Activated B cell treated with CpG ODN at 0.5 μM for 24 hours (primary cell): ENCODE measurements at regions not wholly inside any gene's neighbourhood (a gene's known extent, or its start where the extent isn't known, plus 50 kb on each side); places are given as distances from the start of the nearest gene placed in this dataset.

ENCODE experiments used
- ATAC-seq: fragments of 200-7000 bp; cut with Tn5 transposase; one replicate; pipeline ENCODE4 v1.10.0; 2021; ENCODE audit warnings: low read depth, mild to moderate bottlenecking, moderate library complexity
- CTCF ChIA-PET: fragments of 350-600 bp; sonication (Branson Sonifier 250); formaldehyde crosslinking; loops from one replicate; lab custom pipeline; 2021; ENCODE audit warnings: antibody characterized with exemption; lab: Charles Lee
- POLR2A ChIA-PET: fragments of 350-600 bp; sonication (Branson Sonifier 250); formaldehyde crosslinking; loops from one replicate; lab custom pipeline; 2021; ENCODE audit warnings: antibody characterized with exemption; lab: Charles Lee
- DNase-seq: peaks from one replicate; pipeline ENCODE4 v3.0.0; 2022
- H3K27ac Mint-ChIP-seq: one replicate; pipeline ENCODE4 v1.8.0; 2020; ENCODE audit warnings: mixed read lengths
- H3K27me3 Mint-ChIP-seq: one replicate; pipeline ENCODE4 v1.8.0; 2021; ENCODE audit warnings: mixed read lengths
- H3K36me3 Mint-ChIP-seq: one replicate; pipeline ENCODE4 v1.8.0; 2021; ENCODE audit warnings: low read depth, mixed read lengths
- H3K4me1 Mint-ChIP-seq: one replicate; pipeline ENCODE4 v1.8.0; 2021; ENCODE audit warnings: mixed read lengths
- H3K4me3 Mint-ChIP-seq: one replicate; pipeline ENCODE4 v1.8.0; 2020; ENCODE audit warnings: mild to moderate bottlenecking, mixed read lengths
- H3K9me3 Mint-ChIP-seq: one replicate; pipeline ENCODE4 v1.8.0; 2020; ENCODE audit warnings: mixed read lengths
- CTCF ChIP-seq: fragments of 200-600 bp; IDR thresholded peaks from one replicate; pipeline ENCODE4 v1.8.0; 2022; ENCODE audit warnings: antibody characterized with exemption, mild to moderate bottlenecking
- intact Hi-C: fragments of 100-400 bp; cut with micrococcal nuclease; formaldehyde crosslinking; loops from one replicate; pipeline ENCODE4 v1.15.1; 2024

DNA sequence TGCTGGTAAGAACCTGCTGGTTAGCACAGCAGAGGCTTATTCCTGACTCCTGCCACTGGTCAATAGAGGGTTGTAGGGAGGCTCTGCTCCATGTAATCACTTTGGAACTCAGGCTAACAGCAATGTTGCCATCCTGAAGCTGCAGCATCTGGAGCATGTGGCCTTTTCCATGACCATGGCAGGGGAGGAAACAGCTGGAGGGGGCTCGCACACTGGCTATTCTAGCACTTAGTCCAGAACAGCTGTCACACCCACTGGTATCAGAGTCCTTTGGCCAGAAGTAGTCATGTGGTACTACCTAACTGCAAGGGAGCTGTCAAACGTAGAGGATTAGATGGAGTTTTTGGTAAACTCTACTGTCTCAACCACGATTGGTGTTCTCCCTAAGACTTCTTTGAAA, 450.0 kb downstream of the RPS24 start:
- Mint-ChIP-seq H3K4me1 (no peaks in the 10 kb centered on the region), H3K4me3 (no peak overlapping the region), H3K27me3 (peaks cover 9% of the 10 kb centered on the region), H3K36me3 (no peaks in the 10 kb centered on the region), H3K9me3 (peaks cover under 1% of the 10 kb centered on the region), H3K27ac (no peak overlapping the region)
- TF ChIP-seq CTCF, result no peak
- DNase-seq (no peak), ATAC-seq (no peak)
- ChIA-PET CTCF (no interaction called here), POLR2A (no interaction called here)
- intact Hi-C loops, result no loop called here

DNA sequence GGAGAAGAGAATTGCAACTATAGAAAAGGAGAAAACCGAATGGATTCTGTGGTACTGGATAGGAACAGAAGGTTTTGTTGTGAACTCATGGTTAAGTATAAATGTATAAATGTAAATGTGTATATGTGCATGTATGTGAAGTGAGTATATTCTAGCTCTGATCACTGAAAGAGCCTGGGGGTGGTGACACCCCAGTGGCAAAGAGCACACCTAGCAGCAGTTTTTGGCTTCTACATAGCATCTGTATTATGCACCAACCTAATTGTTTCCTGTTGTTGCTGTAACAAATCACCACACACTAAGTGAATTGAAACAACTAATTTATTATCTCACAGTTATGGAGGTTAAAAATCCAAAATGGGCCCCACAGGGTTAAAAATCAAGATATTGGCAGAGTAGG, 455.4 kb downstream of the RPS24 start:
- Mint-ChIP-seq H3K27ac (no peak overlapping the region), H3K4me3 (no peak overlapping the region), H3K9me3 (peaks cover 26% of the 10 kb centered on the region), H3K36me3 (no peaks in the 10 kb centered on the region), H3K4me1 (no peaks in the 10 kb centered on the region), H3K27me3 (peaks cover 16% of the 10 kb centered on the region)
- POLR2A ChIA-PET, result no interaction called here
- ATAC-seq (no peak), DNase-seq (no peak)
- TF ChIP-seq CTCF, result no peak
- intact Hi-C loops, result no loop called here
- CTCF ChIA-PET, result no interaction called here

DNA sequence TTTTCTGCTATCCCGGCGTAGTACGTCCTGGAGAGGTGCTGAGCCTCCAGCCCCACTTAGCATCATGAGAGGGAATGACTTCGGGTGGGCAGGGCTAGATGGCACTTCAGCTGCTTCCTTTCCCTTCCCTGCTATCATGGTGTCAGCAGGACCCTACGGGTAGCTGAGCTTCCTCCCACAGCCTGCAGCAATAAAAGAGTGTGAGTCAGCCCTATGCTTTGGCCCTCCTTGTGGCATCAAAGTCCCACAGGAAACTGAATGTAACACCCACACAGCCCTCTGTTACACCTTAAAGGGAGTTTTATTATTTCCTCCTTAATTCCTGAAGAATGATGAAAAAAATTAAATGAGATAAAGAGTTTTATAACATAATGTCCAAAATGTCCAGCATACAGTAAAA, 458.1 kb downstream of the RPS24 start:
- CTCF ChIA-PET, result no interaction called here
- TF ChIP-seq CTCF, result no peak
- peaks cover 17% of the 10 kb centered on the region for H3K27me3 Mint-ChIP-seq
- H3K4me1 Mint-ChIP-seq, result no peaks in the 10 kb centered on the region
- DNase-seq (no peak), ATAC-seq (no peak)
- peaks cover 29% of the 10 kb centered on the region for H3K9me3 Mint-ChIP-seq
- H3K36me3 Mint-ChIP-seq, result no peaks in the 10 kb centered on the region
- intact Hi-C loops, result no loop called here
- H3K27ac Mint-ChIP-seq, result no peak overlapping the region
- POLR2A ChIA-PET, result no interaction called here
- no peak overlapping the region for H3K4me3 Mint-ChIP-seq

- no peaks in the 10 kb centered on the region for H3K36me3 Mint-ChIP-seq
- POLR2A ChIA-PET, result no interaction called here
- H3K4me3 Mint-ChIP-seq, result no peak overlapping the region
- no peaks in the 10 kb centered on the region for H3K4me1 Mint-ChIP-seq
- H3K27me3 Mint-ChIP-seq, result peaks cover 17% of the 10 kb centered on the region
- DNase-seq (no peak), ATAC-seq (no peak)
- CTCF ChIA-PET, result no interaction called here
- no peak overlapping the region for H3K27ac Mint-ChIP-seq
- peaks cover 29% of the 10 kb centered on the region for H3K9me3 Mint-ChIP-seq
- no peak for TF ChIP-seq CTCF
- intact Hi-C loops, result no loop called here
Observed at GRCh38 chr10:78492424-78492823, 458.8 kb downstream of the RPS24 start.

- H3K36me3 Mint-ChIP-seq, result no peaks in the 10 kb centered on the region
- no peak for TF ChIP-seq CTCF
- no peaks in the 10 kb centered on the region for H3K4me1 Mint-ChIP-seq
- peaks cover 18% of the 10 kb centered on the region for H3K27me3 Mint-ChIP-seq
- H3K27ac Mint-ChIP-seq, result no peak overlapping the region
- H3K4me3 Mint-ChIP-seq, result no peak overlapping the region
- no peak for ATAC-seq
- intact Hi-C loops, result no loop called here
- CTCF ChIA-PET, result no interaction called here
- no peak for DNase-seq
- POLR2A ChIA-PET, result no interaction called here
- peaks cover 25% of the 10 kb centered on the region for H3K9me3 Mint-ChIP-seq
Observed at GRCh38 chr10:78494179-78494578, 460.5 kb downstream of the RPS24 start.
